ENCODE measurements at regions not wholly inside any gene's neighbourhood (a gene's known extent, or its start where the extent isn't known, plus 50 kb on each side); places are given as distances from the start of the nearest gene placed in this dataset.

GRCh38 chr1:244304156-244304555 is 147.6 kb downstream of the ADSS2 start:
- Histone ChIP-seq H4K20me1 (ENCODE audit: insufficient read depth, low read length, poor library complexity, severe bottlenecking) (no peaks in the 10 kb centered on the region), H3K9me2 (replicated peaks; ENCODE audit: low read depth, low read length) (no peaks in the 10 kb centered on the region), H3K9me3 (ENCODE audit: insufficient read depth, low read depth, low read length) (no peaks in the 10 kb centered on the region), H3K27me3 (ENCODE audit: insufficient read depth, low read length, poor library complexity, severe bottlenecking) (no peaks in the 10 kb centered on the region), H3K79me2 (ENCODE audit: insufficient read depth, low read length) (no peaks in the 10 kb centered on the region), H3K4me1 (ENCODE audit: insufficient read depth, low read length, poor library complexity, severe bottlenecking) (peaks cover 2% of the 10 kb centered on the region), H3K4me3 (ENCODE audit: low read length, poor library complexity, severe bottlenecking) (no peak overlapping the region), H2AFZ (ENCODE audit: low read length) (no peak overlapping the region), H3F3A (ENCODE audit: low read depth) (no peaks in the 10 kb centered on the region), H3K4me2 (ENCODE audit: low read depth, low read length, poor library complexity, severe bottlenecking) (no peak overlapping the region), H3K9ac (ENCODE audit: low read depth, low read length, poor library complexity, severe bottlenecking) (no peak overlapping the region), H3K36me3 (ENCODE audit: insufficient read depth, low read length) (no peaks in the 10 kb centered on the region)
- TF ChIP-seq EZH2phosphoT487 (IDR thresholded peaks at IDR 0.05; ENCODE audit: borderline replicate concordance): no peak
- TF ChIP-seq CTCF (conservative IDR thresholded peaks at IDR 0.05; ENCODE audit: low read length): no peak

GRCh38 chr1:244304656-244305055 is 147.1 kb downstream of the ADSS2 start:
- H3K4me2 ChIP-seq (ENCODE audit: low read depth, low read length, poor library complexity, severe bottlenecking): no peak overlapping the region
- no peak overlapping the region for H2AFZ ChIP-seq (ENCODE audit: low read length)
- no peaks in the 10 kb centered on the region for H3K9me3 ChIP-seq (ENCODE audit: insufficient read depth, low read depth, low read length)
- H3K36me3 ChIP-seq (ENCODE audit: insufficient read depth, low read length): no peaks in the 10 kb centered on the region
- no peaks in the 10 kb centered on the region for H3K4me1 ChIP-seq (ENCODE audit: insufficient read depth, low read length, poor library complexity, severe bottlenecking)
- H3K9me2 ChIP-seq (replicated peaks; ENCODE audit: low read depth, low read length): no peaks in the 10 kb centered on the region
- no peak overlapping the region for H3K4me3 ChIP-seq (ENCODE audit: low read length, poor library complexity, severe bottlenecking)
- H3K27me3 ChIP-seq (ENCODE audit: insufficient read depth, low read length, poor library complexity, severe bottlenecking): no peaks in the 10 kb centered on the region
- H3F3A ChIP-seq (ENCODE audit: low read depth): no peaks in the 10 kb centered on the region
- H3K9ac ChIP-seq (ENCODE audit: low read depth, low read length, poor library complexity, severe bottlenecking): no peak overlapping the region
- H3K79me2 ChIP-seq (ENCODE audit: insufficient read depth, low read length): no peaks in the 10 kb centered on the region
- H4K20me1 ChIP-seq (ENCODE audit: insufficient read depth, low read length, poor library complexity, severe bottlenecking): no peaks in the 10 kb centered on the region
- no peak for TF ChIP-seq CTCF (conservative IDR thresholded peaks at IDR 0.05; ENCODE audit: low read length)
- no peak for TF ChIP-seq EZH2phosphoT487 (IDR thresholded peaks at IDR 0.05; ENCODE audit: borderline replicate concordance)

GRCh38 chr1:244305776-244306341 is 145.8 kb downstream of the ADSS2 start:
- H3F3A ChIP-seq (ENCODE audit: low read depth): no peaks in the 10 kb centered on the region
- no peak overlapping the region for H2AFZ ChIP-seq (ENCODE audit: low read length)
- no peak overlapping the region for H3K9ac ChIP-seq (ENCODE audit: low read depth, low read length, poor library complexity, severe bottlenecking)
- no peaks in the 10 kb centered on the region for H3K4me1 ChIP-seq (ENCODE audit: insufficient read depth, low read length, poor library complexity, severe bottlenecking)
- H3K36me3 ChIP-seq (ENCODE audit: insufficient read depth, low read length): no peaks in the 10 kb centered on the region
- no peaks in the 10 kb centered on the region for H3K9me2 ChIP-seq (replicated peaks; ENCODE audit: low read depth, low read length)
- H4K20me1 ChIP-seq (ENCODE audit: insufficient read depth, low read length, poor library complexity, severe bottlenecking): no peaks in the 10 kb centered on the region
- TF ChIP-seq EZH2phosphoT487 (IDR thresholded peaks at IDR 0.05; ENCODE audit: borderline replicate concordance) (no peak), CTCF (conservative IDR thresholded peaks at IDR 0.05; ENCODE audit: low read length) (no peak)
- H3K4me3 ChIP-seq (ENCODE audit: low read length, poor library complexity, severe bottlenecking): no peak overlapping the region
- H3K27me3 ChIP-seq (ENCODE audit: insufficient read depth, low read length, poor library complexity, severe bottlenecking): no peaks in the 10 kb centered on the region
- H3K9me3 ChIP-seq (ENCODE audit: insufficient read depth, low read depth, low read length): no peaks in the 10 kb centered on the region
- no peak overlapping the region for H3K4me2 ChIP-seq (ENCODE audit: low read depth, low read length, poor library complexity, severe bottlenecking)
- H3K79me2 ChIP-seq (ENCODE audit: insufficient read depth, low read length): no peaks in the 10 kb centered on the region

All from Loucy (cell line).